HepG2 (cell line): ENCODE measurements at regions not wholly inside any gene's neighbourhood (a gene's known extent, or its start where the extent isn't known, plus 50 kb on each side); places are given as distances from the start of the nearest gene placed in this dataset.

Experiments used
- ATAD3A ChIP-seq: sonication (generic); formaldehyde crosslinking; IDR thresholded peaks from 2 replicates; pipeline ENCODE4 v1.4.0; 2020; ENCODE audit warnings: missing genetic modification reagents
- HMGA1 ChIP-seq: sonication (generic); formaldehyde crosslinking; conservative IDR thresholded peaks from 2 replicates; pipeline ENCODE4 v1.4.0; 2020; ENCODE audit warnings: missing genetic modification reagents
- HNF1A ChIP-seq, 2 experiments: sonication (generic) in 1 of 2; formaldehyde crosslinking in 1 of 2; IDR thresholded peaks; 2 replicates each; pipeline versions ENCODE4 v1.4.0 to v1.6.1; 2016 to 2020; ENCODE audit warnings: borderline replicate concordance in 1 of 2, low read depth in 1 of 2, mild to moderate bottlenecking in 1 of 2, missing genetic modification reagents in 1 of 2
- HNRNPL ChIP-seq: fragments of 200-400 bp; formaldehyde crosslinking; IDR thresholded peaks from 2 replicates; pipeline ENCODE4 v1.6.1; 2017; ENCODE audit warnings: mild to moderate bottlenecking, low read depth, low read length
- HOXA3 ChIP-seq: sonication (generic); formaldehyde crosslinking; IDR thresholded peaks from 2 replicates; pipeline ENCODE4 v1.5.0; 2020; ENCODE audit warnings: missing genetic modification reagents
- MAF1 ChIP-seq: sonication (generic); formaldehyde crosslinking; IDR thresholded peaks from 2 replicates; pipeline ENCODE4 v1.5.0; 2020; ENCODE audit warnings: missing genetic modification reagents, borderline replicate concordance
- ZNF367 ChIP-seq: sonication (generic); formaldehyde crosslinking; IDR thresholded peaks from 2 replicates; pipeline ENCODE4 v1.4.0; 2020; ENCODE audit warnings: missing genetic modification reagents, borderline replicate concordance
- ZUFSP ChIP-seq: sonication (generic); formaldehyde crosslinking; IDR thresholded peaks from 2 replicates; pipeline ENCODE4 v1.9.0; 2021; ENCODE audit warnings: missing genetic modification reagents, mild to moderate bottlenecking, borderline replicate concordance
- TF ChIP-seq, protein P1 (sequence below): sonication (generic); formaldehyde crosslinking; IDR thresholded peaks from 2 replicates; pipeline ENCODE4 v1.9.0; 2022; ENCODE audit warnings: low read depth, missing genetic modification reagents
- TF ChIP-seq, protein P2 (sequence below): IDR thresholded peaks from 2 replicates; pipeline ENCODE4 v1.6.1; 2016; ENCODE audit warnings: missing biosample characterization, missing genetic modification reagents, low read depth

DNA sequence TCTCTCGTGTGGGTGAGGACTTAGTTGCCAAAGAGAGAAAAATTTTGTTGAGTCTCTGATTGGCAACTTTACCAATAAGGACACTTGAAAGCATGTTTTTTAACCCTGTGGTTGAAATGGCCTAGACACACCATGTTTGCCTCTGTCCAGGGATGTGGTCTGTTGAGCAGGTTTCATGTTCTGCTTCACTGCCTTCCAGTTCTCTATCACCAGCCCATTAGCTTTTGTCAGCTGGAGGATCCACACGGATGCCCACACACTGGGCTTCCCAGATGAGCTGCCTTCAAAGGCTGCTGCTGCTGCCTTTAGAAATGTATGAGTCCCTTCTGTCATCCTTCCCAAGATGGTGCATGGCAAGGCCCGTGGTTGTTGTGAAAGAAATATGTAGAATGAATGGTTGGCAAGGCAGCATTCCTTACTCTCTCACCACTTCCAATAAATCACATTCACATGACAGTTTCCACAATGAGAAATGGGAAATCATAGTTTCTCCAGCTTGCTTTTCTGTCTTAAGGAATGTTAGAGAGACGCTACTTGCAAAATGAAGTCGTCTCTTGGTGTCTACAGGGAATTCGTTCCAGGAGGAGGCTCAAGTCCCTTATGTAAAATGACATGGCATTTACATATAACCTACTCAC lies 108.2 kb upstream of the SLC35F3 start (continued):
- TF ChIP-seq HNF1A (IDR thresholded peaks at IDR 0.05; ENCODE audit: low read depth) (no peak), HNF1A (CRISPR knock-in tag; IDR thresholded peaks at IDR 0.05; ENCODE audit: borderline replicate concordance) (no peak), HNRNPL (no peak), MAF1 (CRISPR knock-in tag) (no peak), HOXA3 (CRISPR knock-in tag) (no peak), ZUFSP (CRISPR knock-in tag) (no peak), HMGA1 (CRISPR knock-in tag) (no peak), ATAD3A (CRISPR knock-in tag) (no peak), ZNF367 (CRISPR knock-in tag) (no peak)
- TF ChIP-seq, protein P1, sequence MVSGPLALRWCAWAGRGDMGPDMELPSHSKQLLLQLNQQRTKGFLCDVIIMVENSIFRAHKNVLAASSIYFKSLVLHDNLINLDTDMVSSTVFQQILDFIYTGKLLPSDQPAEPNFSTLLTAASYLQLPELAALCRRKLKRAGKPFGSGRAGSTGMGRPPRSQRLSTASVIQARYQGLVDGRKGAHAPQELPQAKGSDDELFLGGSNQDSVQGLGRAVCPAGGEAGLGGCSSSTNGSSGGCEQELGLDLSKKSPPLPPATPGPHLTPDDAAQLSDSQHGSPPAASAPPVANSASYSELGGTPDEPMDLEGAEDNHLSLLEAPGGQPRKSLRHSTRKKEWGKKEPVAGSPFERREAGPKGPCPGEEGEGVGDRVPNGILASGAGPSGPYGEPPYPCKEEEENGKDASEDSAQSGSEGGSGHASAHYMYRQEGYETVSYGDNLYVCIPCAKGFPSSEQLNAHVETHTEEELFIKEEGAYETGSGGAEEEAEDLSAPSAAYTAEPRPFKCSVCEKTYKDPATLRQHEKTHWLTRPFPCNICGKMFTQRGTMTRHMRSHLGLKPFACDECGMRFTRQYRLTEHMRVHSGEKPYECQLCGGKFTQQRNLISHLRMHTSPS (CRISPR knock-in tag), result no peak
- TF ChIP-seq, protein P2, sequence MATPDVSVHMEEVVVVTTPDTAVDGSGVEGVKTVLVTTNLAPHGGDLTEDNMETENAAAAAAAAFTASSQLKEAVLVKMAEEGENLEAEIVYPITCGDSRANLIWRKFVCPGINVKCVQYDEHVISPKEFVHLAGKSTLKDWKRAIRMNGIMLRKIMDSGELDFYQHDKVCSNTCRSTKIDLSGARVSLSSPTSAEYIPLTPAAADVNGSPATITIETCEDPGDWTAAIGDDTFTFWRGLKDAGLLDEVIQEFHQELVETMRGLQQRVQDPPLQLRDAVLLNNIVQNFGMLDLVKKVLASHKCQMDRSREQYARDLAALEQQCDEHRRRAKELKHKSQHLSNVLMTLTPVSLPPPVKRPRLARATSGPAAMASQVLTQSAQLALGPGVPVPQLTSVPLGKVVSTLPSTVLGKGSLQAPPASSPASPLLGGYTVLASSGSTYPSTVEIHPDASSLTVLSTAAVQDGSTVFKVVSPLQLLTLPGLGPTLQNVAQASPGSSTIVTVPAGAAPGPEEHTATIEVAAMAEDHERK (CRISPR knock-in tag), result no peak
